Transverse colon (tissue), 4 donors: ENCODE measurements at regions not wholly inside any gene's neighbourhood (a gene's known extent, or its start where the extent isn't known, plus 50 kb on each side); places are given as distances from the start of the nearest gene placed in this dataset.

Experiments
- DNase-seq: peaks from one replicate; pipeline ENCODE4 v3.0.0-alpha.2; 2019
- H3K27ac ChIP-seq, 4 donors: fragments of 200-600 bp; sonication (generic); 2 replicates each; pipeline ENCODE4 v1.5.1; 2016 to 2018; ENCODE audit warnings: inconsistent platforms in 4 of 4
- H3K27me3 ChIP-seq: fragments of 200-600 bp; sonication (generic); 2 replicates; pipeline ENCODE4 v1.5.1; 2017; ENCODE audit warnings: inconsistent platforms
- H3K36me3 ChIP-seq, 4 donors: fragments of 200-600 bp; sonication (generic); 2 replicates each; pipeline ENCODE4 v1.5.1; 2017 to 2019; ENCODE audit warnings: inconsistent platforms in 4 of 4
- H3K4me1 ChIP-seq, 4 donors: fragments of 200-600 bp; sonication (generic); 2 replicates each; pipeline ENCODE4 v1.5.1; 2017 to 2020; ENCODE audit warnings: inconsistent platforms in 4 of 4
- H3K4me3 ChIP-seq, 4 donors: fragments of 200-600 bp; sonication (generic); 1 replicate in 1 of 4; 2 replicates in 3 of 4; pipeline versions ENCODE4 v1.5.1 to v1.6.1; 2017 to 2019; ENCODE audit warnings: inconsistent platforms in 4 of 4
- H3K9me3 ChIP-seq, 2 donors: fragments of 200-600 bp; sonication (generic); 2 replicates each; pipeline ENCODE4 v1.5.1; 2017 to 2019; ENCODE audit warnings: inconsistent platforms in 2 of 2
- EP300 ChIP-seq: sonication (generic); formaldehyde crosslinking; IDR thresholded peaks from one replicate; pipeline ENCODE4 v1.6.1; 2017; ENCODE audit warnings: antibody characterized with exemption, low read depth
- POLR2A ChIP-seq: fragments of 450-650 bp; IDR thresholded peaks from one replicate; pipeline ENCODE4 v1.6.1; 2016; ENCODE audit warnings: antibody characterized with exemption, mild to moderate bottlenecking, moderate library complexity
- POLR2AphosphoS5 ChIP-seq, 3 donors: sonication (generic); formaldehyde crosslinking; IDR thresholded peaks; one replicate each; pipeline ENCODE4 v1.6.1; 2016; ENCODE audit warnings: antibody characterized with exemption in 3 of 3
- WGBS, 2 donors: methylation state at CpG; one replicate each; pipeline ENCODE4 v1.1.5; 2018; ENCODE audit warnings: low coverage in 1 of 2; 5-methylcytosine and 5-hydroxymethylcytosine counted together
- in situ Hi-C, 4 donors: fragments of 200-750 bp; cut with MboI; loops; one replicate each; pipeline versions ENCODE4 v1.15.0 to v1.15.1; 2017; ENCODE audit warnings: low sequenced_read_pairs in 3 of 4, low pct_ligation_motif_present in 1 of 4, low pct_unique_long_range_greater_than_20kb in 1 of 4
- intact Hi-C: fragments of 100-400 bp; cut with DNase I; formaldehyde crosslinking; loops from one replicate; pipeline ENCODE4 v1.15.1; 2023; ENCODE audit warnings: low total_unique reads
- TF ChIP-seq, protein P1 (sequence below), 5 experiments: fragments of 200-600 bp in 3 of 5; fragments of 450-650 bp in 2 of 5; sonication (generic) in 3 of 5; IDR thresholded peaks; 1 replicate in 2 of 5; 2 replicates in 3 of 5; pipeline ENCODE4 v1.5.1; 2016 to 2017; ENCODE audit warnings: antibody characterized with exemption in 5 of 5, inconsistent platforms in 3 of 5, mild to moderate bottlenecking in 2 of 5, moderate library complexity in 1 of 5

DNA sequence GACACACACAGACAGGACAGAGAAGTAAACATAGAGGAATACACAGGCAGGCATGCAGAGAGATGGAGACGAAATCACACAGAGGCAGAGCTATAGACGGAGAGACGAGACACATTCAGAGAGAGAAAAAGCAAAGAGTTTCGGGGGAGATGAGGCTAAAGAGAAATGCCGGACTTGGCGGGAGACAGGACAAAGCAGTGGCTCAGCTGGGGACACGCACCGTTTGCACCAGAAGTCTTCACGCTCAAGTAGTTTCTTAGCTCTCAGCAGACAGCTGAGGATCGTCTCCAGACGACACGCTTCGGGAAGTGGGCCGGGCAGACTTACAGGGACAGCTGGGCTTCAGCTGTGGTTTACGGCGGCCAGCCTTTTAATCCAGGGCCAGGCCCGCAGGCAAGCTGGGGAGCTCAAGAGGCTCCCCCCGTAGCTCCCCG lies 56.2 kb upstream of the DLG1 start:
- in situ Hi-C loops (no loop called here), intact Hi-C loops (no loop called here)
- H3K27ac ChIP-seq = peak overlapping the region; percentile 38 to 71 (median 66)
- H3K4me1 ChIP-seq = peaks cover 0 to 17% (median 5%) of the 10 kb centered on the region in 4 donors
- TF ChIP-seq, protein P1, sequence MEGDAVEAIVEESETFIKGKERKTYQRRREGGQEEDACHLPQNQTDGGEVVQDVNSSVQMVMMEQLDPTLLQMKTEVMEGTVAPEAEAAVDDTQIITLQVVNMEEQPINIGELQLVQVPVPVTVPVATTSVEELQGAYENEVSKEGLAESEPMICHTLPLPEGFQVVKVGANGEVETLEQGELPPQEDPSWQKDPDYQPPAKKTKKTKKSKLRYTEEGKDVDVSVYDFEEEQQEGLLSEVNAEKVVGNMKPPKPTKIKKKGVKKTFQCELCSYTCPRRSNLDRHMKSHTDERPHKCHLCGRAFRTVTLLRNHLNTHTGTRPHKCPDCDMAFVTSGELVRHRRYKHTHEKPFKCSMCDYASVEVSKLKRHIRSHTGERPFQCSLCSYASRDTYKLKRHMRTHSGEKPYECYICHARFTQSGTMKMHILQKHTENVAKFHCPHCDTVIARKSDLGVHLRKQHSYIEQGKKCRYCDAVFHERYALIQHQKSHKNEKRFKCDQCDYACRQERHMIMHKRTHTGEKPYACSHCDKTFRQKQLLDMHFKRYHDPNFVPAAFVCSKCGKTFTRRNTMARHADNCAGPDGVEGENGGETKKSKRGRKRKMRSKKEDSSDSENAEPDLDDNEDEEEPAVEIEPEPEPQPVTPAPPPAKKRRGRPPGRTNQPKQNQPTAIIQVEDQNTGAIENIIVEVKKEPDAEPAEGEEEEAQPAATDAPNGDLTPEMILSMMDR (IDR thresholded peaks at IDR 0.05) = no peak
- TF ChIP-seq POLR2A (no peak), POLR2AphosphoS5 (IDR thresholded peaks at IDR 0.05) (peak in 2 of 3 donors; percentile 49 to 67), EP300 (no peak)
- no peaks in the 10 kb centered on the region for H3K36me3 ChIP-seq
- peak; percentile 49 for DNase-seq
- no peaks in the 10 kb centered on the region for H3K9me3 ChIP-seq
- no peaks in the 10 kb centered on the region for H3K27me3 ChIP-seq
- WGBS, 2 donors = 37 to 63% methylated on average over 3 to 19 of the region's 19 CpGs
- H3K4me3 ChIP-seq = peak overlapping the region in 1 of 4 donors; percentile 17

DNA sequence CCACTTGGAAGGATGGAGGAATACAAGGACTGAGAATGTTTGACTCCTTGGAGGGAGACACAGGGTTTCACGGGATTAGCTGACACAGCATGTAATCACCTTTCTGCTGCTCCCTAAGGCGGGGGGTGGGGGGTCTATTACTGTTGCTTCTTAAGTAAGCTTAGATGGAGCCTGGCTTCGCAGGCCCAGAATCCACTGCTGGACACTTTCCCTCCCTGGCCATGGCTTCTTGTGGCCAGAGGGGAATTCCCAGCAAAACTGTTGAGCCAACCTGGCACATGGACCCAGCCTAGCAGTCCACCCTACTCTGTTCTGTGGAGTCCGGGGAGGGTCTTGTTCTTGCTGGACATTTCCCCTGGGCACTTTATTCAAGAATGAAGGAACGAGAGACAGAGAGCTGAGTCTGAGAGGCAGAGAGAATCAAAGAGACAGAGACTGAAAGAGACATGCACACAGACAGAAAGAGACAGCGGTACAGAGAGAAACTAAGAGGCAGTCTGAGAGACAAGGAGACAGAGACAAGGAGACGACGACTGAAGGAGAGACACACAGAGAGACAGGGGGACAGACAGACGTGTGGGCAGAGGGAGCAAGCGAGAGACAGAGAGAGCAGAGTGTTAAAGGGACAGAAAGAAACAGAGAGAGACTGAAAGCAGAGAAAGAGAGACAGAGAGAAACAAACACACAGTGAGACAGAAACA lies 55.6 kb upstream of the DLG1 start:
- in situ Hi-C loops (no loop called here), intact Hi-C loops (no loop called here)
- Histone ChIP-seq H3K9me3 (no peaks in the 10 kb centered on the region), H3K27ac (peak overlapping the region; percentile 38 to 71 (median 66)), H3K4me3 (no peak overlapping the region), H3K4me1 (peaks cover 0 to 17% (median 5%) of the 10 kb centered on the region in 4 donors), H3K36me3 (no peaks in the 10 kb centered on the region), H3K27me3 (no peaks in the 10 kb centered on the region)
- 76 to 77% methylated on average over 2 to 10 of the region's 10 CpGs for WGBS, 2 donors
- TF ChIP-seq, protein P1 (IDR thresholded peaks at IDR 0.05) = no peak
- TF ChIP-seq POLR2AphosphoS5 (IDR thresholded peaks at IDR 0.05) (no peak), EP300 (no peak), POLR2A (no peak)
- DNase-seq = no peak

DNA sequence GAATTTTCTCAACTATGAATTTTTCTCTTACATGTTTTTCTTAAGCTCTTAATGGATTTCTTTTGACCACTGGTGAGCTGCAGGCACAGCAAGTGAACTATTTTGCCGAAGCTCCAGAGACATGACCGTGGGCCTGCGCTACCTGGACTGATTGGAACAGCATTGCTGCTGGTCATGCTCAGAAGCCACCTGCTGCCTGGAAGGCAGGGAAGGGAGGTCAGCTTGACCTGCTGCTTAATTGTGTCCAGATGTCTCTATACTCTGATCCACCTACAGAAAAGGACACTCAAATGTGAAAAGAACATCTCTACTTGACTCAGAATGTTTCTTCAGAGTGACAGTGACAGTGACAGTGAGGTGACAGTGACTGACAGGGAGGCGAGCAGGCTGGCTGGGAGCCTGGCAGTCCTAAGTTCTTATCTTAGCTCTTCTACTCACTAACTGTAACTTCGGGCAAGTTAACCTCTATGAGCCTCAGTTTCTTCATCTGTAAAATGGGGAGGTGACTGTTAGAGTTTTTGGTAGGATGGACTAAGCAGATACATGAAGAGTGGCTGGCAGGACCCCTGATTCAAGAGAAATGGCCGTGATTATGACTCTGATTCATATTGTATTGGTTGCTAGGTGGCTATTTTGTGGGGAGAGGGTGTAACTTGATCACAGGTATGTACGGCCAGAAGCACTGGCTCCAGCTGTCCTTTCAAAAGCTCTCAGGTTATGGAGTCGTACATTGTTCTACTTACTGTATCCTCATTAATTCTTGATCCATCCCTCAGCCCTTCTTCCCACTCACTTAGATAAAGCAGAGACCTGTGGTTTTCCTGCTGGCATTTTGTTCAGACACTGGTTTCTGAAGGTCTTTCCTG lies 54.8 kb upstream of the DLG1 start:
- DNase-seq = no peak
- H3K36me3 ChIP-seq = no peaks in the 10 kb centered on the region
- intact Hi-C loops (no loop called here), in situ Hi-C loops (no loop called here)
- no peak overlapping the region for H3K4me3 ChIP-seq
- H3K9me3 ChIP-seq = no peaks in the 10 kb centered on the region
- H3K27ac ChIP-seq = peak overlapping the region in 3 of 4 donors; percentile 38 to 68 (median 63)
- 65 to 73% methylated on average over 6 to 8 of the region's 8 CpGs for WGBS, 2 donors
- peaks cover 0 to 17% (median 5%) of the 10 kb centered on the region in 4 donors for H3K4me1 ChIP-seq
- TF ChIP-seq POLR2A (no peak), POLR2AphosphoS5 (IDR thresholded peaks at IDR 0.05) (no peak), EP300 (no peak)
- TF ChIP-seq, protein P1 (IDR thresholded peaks at IDR 0.05) = no peak
- no peaks in the 10 kb centered on the region for H3K27me3 ChIP-seq

DNA sequence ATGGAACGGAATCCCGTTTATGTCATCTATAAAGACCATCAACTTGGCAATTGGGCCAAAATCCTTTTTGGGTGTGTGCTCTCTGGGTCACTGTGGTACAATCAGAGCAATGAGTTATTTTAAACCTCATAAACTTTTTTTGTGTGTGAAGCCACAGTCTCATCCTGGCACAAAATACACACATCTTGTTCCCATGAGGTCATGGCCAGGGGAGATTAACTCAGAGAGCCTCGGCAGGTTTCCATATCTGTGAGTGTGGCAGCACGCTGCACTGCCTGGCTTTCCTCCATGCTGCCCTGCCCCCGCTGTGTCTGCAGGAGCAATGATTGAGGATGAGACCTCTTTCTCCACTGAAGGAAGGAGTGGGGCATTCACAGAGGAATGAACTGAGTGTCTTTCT lies 54.0 kb upstream of the DLG1 start:
- peak overlapping the region in 1 of 4 donors; percentile 68 for H3K27ac ChIP-seq
- H3K4me3 ChIP-seq = no peak overlapping the region
- DNase-seq = peak; percentile 25
- in situ Hi-C loops (no loop called here), intact Hi-C loops (no loop called here)
- H3K4me1 ChIP-seq = peaks cover 0 to 17% (median 5%) of the 10 kb centered on the region in 4 donors
- H3K27me3 ChIP-seq = no peaks in the 10 kb centered on the region
- H3K36me3 ChIP-seq = no peaks in the 10 kb centered on the region
- 47 to 62% methylated on average over 2 to 5 of the region's 5 CpGs for WGBS, 2 donors
- TF ChIP-seq POLR2A = no peak
- TF ChIP-seq POLR2AphosphoS5 (IDR thresholded peaks at IDR 0.05) = peak; percentile 9 to 33 (median 14)
- H3K9me3 ChIP-seq = no peaks in the 10 kb centered on the region
